IMR-90 (cell line): ENCODE measurements at regions not wholly inside any gene's neighbourhood (a gene's known extent, or its start where the extent isn't known, plus 50 kb on each side); places are given as distances from the start of the nearest gene placed in this dataset.

Source experiments
- ATAC-seq: fragments of 200-7000 bp; cut with Tn5 transposase; 2 replicates; pipeline ENCODE4 v1.9.1; 2020; ENCODE audit warnings: low read depth, mild to moderate bottlenecking, moderate library complexity
- BruUV-seq: library from RNA; stranded (reverse); fragments of 400-500 nt; replicated peaks from 2 replicates; lab custom pipeline; 2021; lab: Mats Ljungman, UMichigan
- CTCF ChIA-PET: fragments of 300-600 bp; formaldehyde crosslinking; extraction: SDS; loops from one replicate; lab custom pipeline; 2021; ENCODE audit warnings: antibody characterized with exemption; lab: Yijun Ruan, JAX
- POLR2A ChIA-PET: fragments of 300-600 bp; sonication (Branson Sonifier 250); formaldehyde crosslinking; loops from one replicate; lab custom pipeline; 2022; ENCODE audit warnings: antibody characterized with exemption; ENCODE audit not compliant: unreplicated experiment; lab: Charles Lee
- DNase-seq: peaks from one replicate; pipeline ENCODE4 v3.0.0; 2013
- H2AFZ ChIP-seq: replicated peaks from 2 replicates; pipeline ENCODE3; 2013; ENCODE audit warnings: low read length, mild to moderate bottlenecking; ENCODE audit not compliant: poor library complexity
- H2AK5ac ChIP-seq: 2 replicates; pipeline ENCODE4 v1.6.1; 2013; ENCODE audit warnings: low read depth, low read length, inconsistent platforms
- H2AK9ac ChIP-seq: replicated peaks from 2 replicates; pipeline ENCODE3; 2013; ENCODE audit warnings: mild to moderate bottlenecking, low read depth, low read length, moderate library complexity; ENCODE audit not compliant: poor library complexity
- H2BK120ac ChIP-seq: 2 replicates; pipeline ENCODE4 v1.6.1; 2013; ENCODE audit warnings: low read depth, low read length, inconsistent platforms
- H2BK15ac ChIP-seq: 3 replicates; pipeline ENCODE4 v1.6.1; 2013; ENCODE audit warnings: low read depth, low read length, inconsistent platforms
- H2BK20ac ChIP-seq: 2 replicates; pipeline ENCODE4 v1.6.1; 2013; ENCODE audit warnings: low read depth, mild to moderate bottlenecking, inconsistent platforms, low read length, moderate library complexity
- H2BK5ac ChIP-seq: 2 replicates; pipeline ENCODE4 v1.6.1; 2013; ENCODE audit warnings: mild to moderate bottlenecking, low read depth, low read length, inconsistent platforms; ENCODE audit not compliant: poor library complexity, severe bottlenecking
- H3K14ac ChIP-seq: replicated peaks from 2 replicates; pipeline ENCODE4 v1.6.1; 2013; ENCODE audit warnings: low read depth, low read length, inconsistent platforms
- H3K18ac ChIP-seq: 2 replicates; pipeline ENCODE4 v1.6.1; 2013; ENCODE audit warnings: low read depth, low read length, control low read depth
- H3K23ac ChIP-seq: 2 replicates; pipeline ENCODE4 v1.6.1; 2013; ENCODE audit warnings: low read depth, low read length, inconsistent platforms
- H3K27ac ChIP-seq: 2 replicates; pipeline ENCODE4 v1.5.1; 2013; ENCODE audit warnings: mild to moderate bottlenecking, control low read depth, low read length; ENCODE audit not compliant: insufficient read depth
- H3K27me3 ChIP-seq: 2 replicates; pipeline ENCODE4 v1.6.1; 2013; ENCODE audit warnings: low read length; ENCODE audit not compliant: control insufficient read depth, insufficient read depth
- H3K36me3 ChIP-seq: 2 replicates; pipeline ENCODE4 v1.6.1; 2013; ENCODE audit warnings: low read length, mixed read lengths; ENCODE audit not compliant: control insufficient read depth, insufficient read depth
- H3K4ac ChIP-seq: 2 replicates; pipeline ENCODE4 v1.6.1; 2013; ENCODE audit warnings: low read depth, low read length, inconsistent platforms
- H3K4me1 ChIP-seq: 2 replicates; pipeline ENCODE4 v1.6.1; 2013; ENCODE audit warnings: low read length, mixed read lengths; ENCODE audit not compliant: control insufficient read depth, insufficient read depth
- H3K4me2 ChIP-seq: 2 replicates; pipeline ENCODE4 v1.6.1; 2013; ENCODE audit warnings: low read depth, mild to moderate bottlenecking, control low read depth, low read length, moderate library complexity
- H3K4me3 ChIP-seq: 2 replicates; pipeline ENCODE4 v1.5.1; 2013; ENCODE audit warnings: low read depth, mild to moderate bottlenecking, control low read depth, low read length, moderate library complexity; ENCODE audit not compliant: insufficient read depth
- H3K56ac ChIP-seq: 2 replicates; pipeline ENCODE4 v1.6.1; 2013; ENCODE audit warnings: low read length, inconsistent platforms; ENCODE audit not compliant: insufficient read depth; ENCODE audit errors: extremely low read depth
- H3K79me1 ChIP-seq, 2 experiments: 2 replicates each; pipeline ENCODE4 v1.6.1; 2013; ENCODE audit warnings: low read length in 2 of 2, inconsistent platforms in 1 of 2, low read depth in 1 of 2
- H3K9ac ChIP-seq: 2 replicates; pipeline ENCODE4 v1.6.1; 2013; ENCODE audit warnings: low read depth, low read length, control low read depth
- H3K9me1 ChIP-seq: 2 replicates; pipeline ENCODE4 v1.6.1; 2013; ENCODE audit warnings: low read length, inconsistent platforms; ENCODE audit not compliant: insufficient read depth
- H3K9me3 ChIP-seq: 2 replicates; pipeline ENCODE4 v1.6.1; 2013; ENCODE audit warnings: low read length; ENCODE audit not compliant: control insufficient read depth, insufficient read depth
- H4K20me1 ChIP-seq: 2 replicates; pipeline ENCODE4 v1.6.1; 2013; ENCODE audit warnings: low read length, inconsistent platforms; ENCODE audit not compliant: insufficient read depth
- H4K5ac ChIP-seq: 2 replicates; pipeline ENCODE4 v1.6.1; 2013; ENCODE audit warnings: mild to moderate bottlenecking, low read depth, low read length, control low read depth
- H4K8ac ChIP-seq, 2 experiments: 2 replicates each; pipeline ENCODE4 v1.6.1; 2013; ENCODE audit warnings: low read depth in 2 of 2, low read length in 2 of 2, control low read depth in 1 of 2, inconsistent platforms in 1 of 2
- H4K91ac ChIP-seq: 2 replicates; pipeline ENCODE4 v1.6.1; 2013; ENCODE audit warnings: low read depth, low read length, inconsistent platforms; ENCODE audit not compliant: insufficient read depth
- CHD1 ChIP-seq: IDR thresholded peaks from 2 replicates; pipeline ENCODE4 v1.6.1; 2012; ENCODE audit warnings: low read depth, low read length, improper control_type of control experiment
- FOS ChIP-seq: fragments of 150-350 bp; IDR thresholded peaks from 2 replicates; pipeline ENCODE4 v1.6.1; 2016; ENCODE audit warnings: low read depth, low read length
- NFE2L2 ChIP-seq: fragments of 150-350 bp; IDR thresholded peaks from 2 replicates; pipeline ENCODE4 v1.6.1; 2016; ENCODE audit warnings: low read depth, mild to moderate bottlenecking, low read length
- RAD21 ChIP-seq: IDR thresholded peaks from 2 replicates; pipeline ENCODE4 v1.6.1; 2012; ENCODE audit warnings: low read length, improper control_type of control experiment
- WGBS, 2 experiments: methylation state at CpG; one replicate each; pipeline versions ENCODE4 v1.1.5 to v1.1.7; 2013; ENCODE audit warnings: missing lambda C conversion rate in 2 of 2; ENCODE audit not compliant: insufficient read length in 1 of 2; ENCODE audit errors: extremely low coverage in 2 of 2; 5-methylcytosine and 5-hydroxymethylcytosine counted together
- dilution Hi-C: fragments of 300-500 bp; cut with HindIII; formaldehyde crosslinking; loops from one replicate; pipeline ENCODE4 v1.14.3; 2018; ENCODE audit warnings: low sequenced_read_pairs; ENCODE audit not compliant: unreplicated experiment
- in situ Hi-C: fragments of 300-500 bp; cut with MboI; formaldehyde crosslinking; loops from 3 replicates; pipeline ENCODE4 v1.14.3; 2019; ENCODE audit warnings: low sequenced_read_pairs, inconsistent platforms, mixed read lengths
- intact Hi-C: fragments of 100-400 bp; cut with micrococcal nuclease; formaldehyde crosslinking; loops from 2 replicates; pipeline ENCODE4 v1.10.0; 2022
- TF ChIP-seq, protein P1 (sequence below): fragments of 150-350 bp; IDR thresholded peaks from 2 replicates; pipeline ENCODE4 v1.6.1; 2017; ENCODE audit warnings: mild to moderate bottlenecking, antibody characterized with exemption, low read length, low read depth

GRCh38 chr2:71746946-71747501, 293.7 kb downstream of the DYSF start:
- Histone ChIP-seq H4K5ac (no peak overlapping the region; the same call in 1 of the 2 replicates), H3K27ac (no peak overlapping the region), H4K91ac (no peak overlapping the region; the same call in 1 of the 2 replicates), H3K79me1 (no peaks in the 10 kb centered on the region), H4K8ac (no peak overlapping the region; a peak in 1 of 4 replicates), H2AK5ac (peak overlapping the region; percentile 73; the same call in 1 of the 2 replicates), H3K56ac (no peak overlapping the region), H2BK120ac (peak overlapping the region; percentile 24; the same call in 1 of the 2 replicates), H3K14ac (no peak overlapping the region), H2BK20ac (no peak overlapping the region), H3K4me3 (no peak overlapping the region), H3K27me3 (peaks cover 2% of the 10 kb centered on the region), H3K4me1 (peaks cover 14% of the 10 kb centered on the region), H2BK5ac (no peak overlapping the region), H4K20me1 (no peaks in the 10 kb centered on the region), H3K4me2 (no peak overlapping the region), H3K23ac (no peak overlapping the region), H2AK9ac (peak overlapping the region; percentile 3), H3K36me3 (no peaks in the 10 kb centered on the region), H2BK15ac (peak overlapping the region; percentile 18; the same call in 1 of the 3 replicates), H3K9me1 (peaks cover 19% of the 10 kb centered on the region; the same call in 1 of the 2 replicates), H2AFZ (peak overlapping the region; percentile 37), H3K18ac (no peak overlapping the region), H3K9ac (no peak overlapping the region), H3K9me3 (peaks cover 4% of the 10 kb centered on the region), H3K4ac (0 out of 2 replicates have a peak overlapping the region, but pooled peaks have one; percentile 2)
- intact Hi-C loops (no loop called here), in situ Hi-C loops (no loop called here), dilution Hi-C loops (no loop called here)
- ChIA-PET CTCF (interaction anchor here (1.4 kb wide), 1 partner anchor 32 kb away, joined by 3 read pairs; no protein-coding TSS in a partner anchor), POLR2A (no interaction called here)
- no TSS peak for BruUV-seq
- no peak for TF ChIP-seq CHD1
- no peak for TF ChIP-seq FOS
- TF ChIP-seq, protein P1, sequence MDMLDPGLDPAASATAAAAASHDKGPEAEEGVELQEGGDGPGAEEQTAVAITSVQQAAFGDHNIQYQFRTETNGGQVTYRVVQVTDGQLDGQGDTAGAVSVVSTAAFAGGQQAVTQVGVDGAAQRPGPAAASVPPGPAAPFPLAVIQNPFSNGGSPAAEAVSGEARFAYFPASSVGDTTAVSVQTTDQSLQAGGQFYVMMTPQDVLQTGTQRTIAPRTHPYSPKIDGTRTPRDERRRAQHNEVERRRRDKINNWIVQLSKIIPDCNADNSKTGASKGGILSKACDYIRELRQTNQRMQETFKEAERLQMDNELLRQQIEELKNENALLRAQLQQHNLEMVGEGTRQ, result no peak
- no peak for TF ChIP-seq RAD21
- TF ChIP-seq NFE2L2, result no peak
- no peak for DNase-seq
- WGBS, 2 experiments, result 33% methylated on average over 2 of the region's 13 CpGs; no CpG with 5 or more reads in 1 of the 2 experiments
- ATAC-seq, result peak; percentile 27
